GM12874 (cell line): ENCODE measurements at regions not wholly inside any gene's neighbourhood (a gene's known extent, or its start where the extent isn't known, plus 50 kb on each side); places are given as distances from the start of the nearest gene placed in this dataset.

Experiments
- CTCF ChIP-seq: IDR thresholded peaks from 2 replicates; pipeline ENCODE4 v1.5.1; 2011; ENCODE audit warnings: low read depth, mild to moderate bottlenecking, control low read depth, low read length, moderate library complexity; ENCODE audit not compliant: insufficient read depth

- TF ChIP-seq CTCF = no peak
Measured at GRCh38 chr5:21236971-21237427, 1249.0 kb upstream of the CDH18 start.

GRCh38 chr5:21236104-21236503, 1248.1 kb upstream of the CDH18 start:
- no peak for TF ChIP-seq CTCF

- TF ChIP-seq CTCF = no peak
Measured at GRCh38 chr5:21225223-21226064, 1237.4 kb upstream of the CDH18 start.

GRCh38 chr5:21221616-21222015, 1233.6 kb upstream of the CDH18 start:
- no peak for TF ChIP-seq CTCF

- TF ChIP-seq CTCF = no peak
Measured at GRCh38 chr5:21219966-21220365, 1232.0 kb upstream of the CDH18 start.

- no peak for TF ChIP-seq CTCF
Measured at GRCh38 chr5:21219251-21219650, 1231.3 kb upstream of the CDH18 start.

GRCh38 chr5:21212026-21212425, 1224.0 kb upstream of the CDH18 start:
- TF ChIP-seq CTCF = no peak
